ENCODE measurements at regions not wholly inside any gene's neighbourhood (a gene's known extent, or its start where the extent isn't known, plus 50 kb on each side); places are given as distances from the start of the nearest gene placed in this dataset.

GRCh38 chr3:144287001-144287400 is 315.4 kb downstream of the DIPK2A start:
- DNase-seq (ENCODE audit: low read depth, low spot score): no peak
- ChIA-PET POLR2A (no interaction called here), CTCF (no interaction called here)
- no peak overlapping the region for H3K4me3 ChIP-seq (ENCODE audit: low read depth, low read length)
- TF ChIP-seq CTCF (IDR thresholded peaks at IDR 0.05; ENCODE audit: insufficient read depth, low read length, missing control alignments): no peak

- ChIA-PET POLR2A (no interaction called here), CTCF (no interaction called here)
- TF ChIP-seq CTCF (IDR thresholded peaks at IDR 0.05; ENCODE audit: insufficient read depth, low read length, missing control alignments): no peak
- H3K4me3 ChIP-seq (ENCODE audit: low read depth, low read length): no peak overlapping the region
- DNase-seq (ENCODE audit: low read depth, low spot score): no peak
Measured at GRCh38 chr3:144289057-144289456, 317.4 kb downstream of the DIPK2A start.

- CTCF ChIA-PET: no interaction called here
- DNase-seq (ENCODE audit: low read depth, low spot score): no peak
- no peak overlapping the region for H3K4me3 ChIP-seq (ENCODE audit: low read depth, low read length)
- POLR2A ChIA-PET: no interaction called here
- TF ChIP-seq CTCF (IDR thresholded peaks at IDR 0.05; ENCODE audit: insufficient read depth, low read length, missing control alignments): no peak
Measured at GRCh38 chr3:144294659-144295538, 323.3 kb downstream of the DIPK2A start.

- DNase-seq (ENCODE audit: low read depth, low spot score): no peak
- no peak overlapping the region for H3K4me3 ChIP-seq (ENCODE audit: low read depth, low read length)
- CTCF ChIA-PET: no interaction called here
- no peak for TF ChIP-seq CTCF (IDR thresholded peaks at IDR 0.05; ENCODE audit: insufficient read depth, low read length, missing control alignments)
- POLR2A ChIA-PET: no interaction called here
Measured at GRCh38 chr3:144295613-144296012, 324.0 kb downstream of the DIPK2A start.

- ChIA-PET CTCF (no interaction called here), POLR2A (no interaction called here)
Measured at GRCh38 chr3:144296808-144297207, 325.2 kb downstream of the DIPK2A start.

GRCh38 chr3:144301863-144302262 is 330.2 kb downstream of the DIPK2A start:
- CTCF ChIA-PET: no interaction called here
- TF ChIP-seq CTCF (IDR thresholded peaks at IDR 0.05; ENCODE audit: insufficient read depth, low read length, missing control alignments): no peak

More at GRCh38 chr3:144296808-144297207, 325.2 kb downstream of the DIPK2A start:
- no peak for TF ChIP-seq CTCF (IDR thresholded peaks at IDR 0.05; ENCODE audit: insufficient read depth, low read length, missing control alignments)
- DNase-seq (ENCODE audit: low read depth, low spot score): no peak
- H3K4me3 ChIP-seq (ENCODE audit: low read depth, low read length): no peak overlapping the region

More at GRCh38 chr3:144301863-144302262, 330.2 kb downstream of the DIPK2A start:
- no peak for DNase-seq (ENCODE audit: low read depth, low spot score)
- POLR2A ChIA-PET: no interaction called here
- no peak overlapping the region for H3K4me3 ChIP-seq (ENCODE audit: low read depth, low read length)

All from AG04449 (cell line).